ENCODE measurements at regions not wholly inside any gene's neighbourhood (a gene's known extent, or its start where the extent isn't known, plus 50 kb on each side); places are given as distances from the start of the nearest gene placed in this dataset.

GRCh38 chr4:57360681-57361080 is 250.5 kb upstream of the IGFBP7 start (continued):
- no peak for TF ChIP-seq ZNF280C (tag by site-specific recombination; IDR thresholded peaks at IDR 0.05)
- TF ChIP-seq ZNF747 (tag by site-specific recombination; IDR thresholded peaks at IDR 0.05): no peak
- TF ChIP-seq ZNF580 (tag by site-specific recombination; IDR thresholded peaks at IDR 0.05): no peak
- no peak for TF ChIP-seq ZSCAN18 (tag by site-specific recombination; IDR thresholded peaks at IDR 0.05)
- no peak for TF ChIP-seq ZNF121 (tag by site-specific recombination; IDR thresholded peaks at IDR 0.05)
- TF ChIP-seq ZNF48 (tag by site-specific recombination; IDR thresholded peaks at IDR 0.05): no peak

- no peaks in the 10 kb centered on the region for H3K36me3 ChIP-seq (ENCODE audit: control insufficient read depth in 2 of 2, insufficient read depth in 1 of 2, low read length in 2 of 2)
- no peaks in the 10 kb centered on the region for H3K9me3 ChIP-seq (ENCODE audit: control insufficient read depth, insufficient read depth, low read depth, low read length)
- H3K4me3 ChIP-seq (ENCODE audit: low read depth, low read length): no peak overlapping the region
- CTCF ChIA-PET: no interaction called here
- H3K27ac ChIP-seq (ENCODE audit: extremely low read depth, low read depth, low read length): no peak overlapping the region
- TF ChIP-seq BCL6B (tag by site-specific recombination; IDR thresholded peaks at IDR 0.05): no peak
- no peak for TF ChIP-seq ZNF274 (IDR thresholded peaks at IDR 0.05; ENCODE audit: low read length)
- TF ChIP-seq ZNF274 (tag by site-specific recombination; IDR thresholded peaks at IDR 0.05; ENCODE audit: borderline replicate concordance): no peak
- no peak for TF ChIP-seq ZNF211 (tag by site-specific recombination; IDR thresholded peaks at IDR 0.05; ENCODE audit: low read depth)
- no peak for TF ChIP-seq ZNF521 (tag by site-specific recombination; IDR thresholded peaks at IDR 0.05)
- no peak for TF ChIP-seq ZNF280D (tag by site-specific recombination; IDR thresholded peaks at IDR 0.05)
- no peak for TF ChIP-seq ZBTB21 (tag by site-specific recombination; IDR thresholded peaks at IDR 0.05)
- POLR2A ChIA-PET: no interaction called here
- no peaks in the 10 kb centered on the region for H3K4me1 ChIP-seq (ENCODE audit: control insufficient read depth, insufficient read depth, low read length)
Measured at GRCh38 chr4:57355101-57355665, 245.0 kb upstream of the IGFBP7 start.

GRCh38 chr4:57351731-57352130 is 241.5 kb upstream of the IGFBP7 start:
- POLR2A ChIA-PET: no interaction called here
- Histone ChIP-seq H3K9me3 (ENCODE audit: control insufficient read depth, insufficient read depth, low read depth, low read length) (no peaks in the 10 kb centered on the region), H3K36me3 (ENCODE audit: control insufficient read depth in 2 of 2, insufficient read depth in 1 of 2, low read length in 2 of 2) (no peaks in the 10 kb centered on the region), H3K27ac (ENCODE audit: extremely low read depth, low read depth, low read length) (no peak overlapping the region), H3K4me3 (ENCODE audit: low read depth, low read length) (no peak overlapping the region), H3K4me1 (ENCODE audit: control insufficient read depth, insufficient read depth, low read length) (no peaks in the 10 kb centered on the region)
- TF ChIP-seq ZFP69B (tag by site-specific recombination; IDR thresholded peaks at IDR 0.05) (no peak), ZNF10 (tag by site-specific recombination; IDR thresholded peaks at IDR 0.05) (no peak), ZNF692 (tag by site-specific recombination; IDR thresholded peaks at IDR 0.05) (no peak), ZNF549 (tag by site-specific recombination; IDR thresholded peaks at IDR 0.05) (no peak), ZNF341 (tag by site-specific recombination; IDR thresholded peaks at IDR 0.05; ENCODE audit: low read depth) (no peak), ZNF768 (tag by site-specific recombination; IDR thresholded peaks at IDR 0.05) (no peak), TRIM28 (IDR thresholded peaks at IDR 0.05; ENCODE audit: borderline replicate concordance, low read length) (no peak), ZBTB21 (tag by site-specific recombination; IDR thresholded peaks at IDR 0.05) (no peak), MYNN (tag by site-specific recombination; IDR thresholded peaks at IDR 0.05; ENCODE audit: borderline replicate concordance) (no peak), KLF1 (tag by site-specific recombination; IDR thresholded peaks at IDR 0.05) (no peak), ZNF776 (tag by site-specific recombination; IDR thresholded peaks at IDR 0.05; ENCODE audit: borderline replicate concordance) (no peak), FEZF1 (tag by site-specific recombination; IDR thresholded peaks at IDR 0.05) (no peak)
- CTCF ChIA-PET: no interaction called here
